GM11168 (cell line): ENCODE measurements at regions not wholly inside any gene's neighbourhood (a gene's known extent, or its start where the extent isn't known, plus 50 kb on each side); places are given as distances from the start of the nearest gene placed in this dataset.
"Not testable (repeated sequence)": the region's sequence is repeated elsewhere in the genome, so short reads cannot be mapped to it uniquely, and the experiment has no call there.

Experiments
- in situ Hi-C: fragments of 300-500 bp; cut with MboI; formaldehyde crosslinking; loops from one replicate; pipeline ENCODE4 v1.12.0; 2022; ENCODE audit warnings: low sequenced_read_pairs; ENCODE audit not compliant: unreplicated experiment

DNA sequence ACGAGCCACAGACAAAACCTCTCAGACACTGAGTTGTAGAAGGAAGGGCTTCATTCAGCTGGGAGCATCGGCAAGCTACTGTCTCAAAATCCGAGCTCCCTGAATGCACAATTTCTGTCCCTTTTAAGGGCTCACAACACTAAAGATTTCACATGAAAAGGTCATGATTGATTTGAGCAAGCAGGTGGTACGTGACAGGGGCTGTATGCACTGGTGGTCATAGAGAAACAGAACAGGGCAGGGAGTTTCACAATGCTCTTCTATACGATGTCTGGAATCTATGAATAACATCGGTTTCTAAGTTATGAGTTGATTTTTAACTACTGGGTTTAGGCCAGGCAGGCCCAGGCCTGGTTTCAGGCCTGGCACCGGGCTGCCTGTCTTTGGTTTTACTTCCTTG is 124.3 kb upstream of the CCNG1 start:
- in situ Hi-C loops = not testable (repeated sequence)

DNA sequence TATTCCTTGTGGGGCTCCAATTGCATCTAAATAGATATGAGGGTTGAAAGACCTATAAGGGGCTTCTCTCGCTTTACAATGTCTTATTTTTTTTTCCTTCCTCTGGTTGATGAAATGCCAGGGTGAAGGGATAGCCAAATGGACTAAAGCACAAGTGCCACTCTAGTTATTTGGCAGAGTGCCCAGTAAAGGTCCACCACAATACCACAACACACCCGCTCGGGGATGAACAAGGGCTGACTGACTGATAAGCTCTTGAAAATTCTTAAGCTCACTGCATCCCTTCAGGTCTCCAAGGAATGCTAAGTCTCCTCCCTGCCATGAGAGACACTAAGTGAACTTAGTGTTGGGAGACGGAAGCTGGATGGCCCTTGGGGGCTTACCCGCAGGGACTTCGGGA is 121.0 kb upstream of the CCNG1 start:
- in situ Hi-C loops = not testable (repeated sequence)

DNA sequence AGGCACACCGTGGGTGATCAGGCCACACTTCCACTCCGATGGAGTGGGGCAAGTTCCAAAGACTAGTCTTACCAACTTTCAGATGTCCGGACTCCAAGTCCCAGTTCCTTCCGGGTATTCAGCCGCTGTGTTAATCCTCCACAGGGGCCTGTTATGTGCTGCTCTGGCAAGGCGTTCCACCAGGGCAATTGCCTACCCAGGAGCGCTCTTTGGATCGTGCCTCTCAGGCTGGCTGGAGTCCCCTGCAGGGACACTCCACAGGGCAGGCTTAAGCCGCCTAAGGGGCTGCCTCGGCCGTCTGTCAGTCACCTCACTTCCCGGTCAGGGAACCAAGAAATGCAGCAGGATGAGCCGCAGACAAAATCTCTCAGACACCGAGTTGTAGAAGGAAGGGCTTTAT is 118.7 kb upstream of the CCNG1 start:
- in situ Hi-C loops = no loop called here

- in situ Hi-C loops = no loop called here
These were observed 115.9 kb upstream of the CCNG1 start for GRCh38 chr5:163321511-163321910.

DNA sequence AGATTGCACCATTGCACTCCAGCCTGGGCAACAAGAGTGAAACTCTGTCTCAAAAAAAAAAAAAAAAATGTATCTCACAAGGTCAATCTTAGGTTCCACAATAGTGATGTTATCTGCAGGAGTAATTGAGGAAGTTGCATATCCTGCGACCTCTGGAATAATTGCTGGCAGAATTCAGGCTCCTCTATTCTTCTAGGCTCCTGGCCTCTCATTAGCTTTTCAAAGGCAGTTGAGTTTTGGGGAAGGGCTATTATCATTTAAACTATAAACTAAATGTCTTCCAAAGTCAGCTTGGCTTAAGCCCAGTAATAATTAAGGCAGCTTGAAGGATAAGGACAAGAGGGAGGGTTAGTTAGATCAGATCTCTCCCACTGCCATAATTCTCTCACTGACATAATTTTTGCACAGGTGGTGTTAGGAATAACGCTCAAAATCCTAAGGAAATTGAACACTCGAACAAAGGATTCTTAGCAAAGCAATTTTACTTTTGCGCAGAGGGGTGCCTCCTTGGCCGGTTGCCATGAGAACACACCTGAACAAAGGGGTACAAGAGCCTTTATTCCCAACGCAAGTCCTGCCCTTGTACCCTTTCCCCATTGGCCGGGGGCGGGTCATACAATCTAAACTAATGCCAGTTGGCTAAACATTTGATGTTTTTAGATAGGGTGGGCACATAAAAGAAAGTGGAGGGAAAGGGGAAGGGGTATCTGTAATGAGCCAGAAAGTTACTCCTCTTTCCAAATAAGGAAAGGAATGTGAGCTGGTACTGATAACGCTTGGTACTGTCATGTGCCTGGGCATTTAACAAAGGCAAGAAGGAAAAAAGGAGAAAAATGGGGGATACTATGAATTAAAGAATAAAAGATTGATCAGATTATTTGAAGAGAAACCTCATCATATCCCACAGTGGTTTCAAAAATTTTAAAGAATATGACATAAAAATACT is 106.4 kb upstream of the CCNG1 start:
- in situ Hi-C loops = no loop called here

GRCh38 chr5:163336074-163336473 is 101.3 kb upstream of the CCNG1 start:
- in situ Hi-C loops = not testable (repeated sequence)

DNA sequence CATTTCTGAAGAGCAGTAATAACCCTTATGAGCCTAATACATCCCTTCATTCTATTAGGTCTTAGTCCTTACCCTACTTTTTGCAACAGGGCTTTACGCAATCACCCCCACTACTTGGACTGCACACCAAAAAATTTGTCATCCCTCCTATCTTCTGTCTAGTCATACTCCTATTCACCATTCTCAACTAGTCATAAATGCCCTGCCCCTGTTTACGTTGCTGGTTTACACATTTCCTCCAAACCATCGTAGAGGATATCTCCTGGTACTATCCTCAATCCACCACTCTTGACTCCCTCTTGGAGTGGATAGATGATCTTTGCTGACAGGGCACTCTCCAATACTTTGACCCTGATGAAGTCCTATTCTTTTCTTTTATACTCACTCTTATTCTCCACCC is 98.2 kb upstream of the CCNG1 start:
- in situ Hi-C loops = no loop called here

GRCh38 chr5:163340378-163340777 is 97.0 kb upstream of the CCNG1 start:
- in situ Hi-C loops = not testable (repeated sequence)

DNA sequence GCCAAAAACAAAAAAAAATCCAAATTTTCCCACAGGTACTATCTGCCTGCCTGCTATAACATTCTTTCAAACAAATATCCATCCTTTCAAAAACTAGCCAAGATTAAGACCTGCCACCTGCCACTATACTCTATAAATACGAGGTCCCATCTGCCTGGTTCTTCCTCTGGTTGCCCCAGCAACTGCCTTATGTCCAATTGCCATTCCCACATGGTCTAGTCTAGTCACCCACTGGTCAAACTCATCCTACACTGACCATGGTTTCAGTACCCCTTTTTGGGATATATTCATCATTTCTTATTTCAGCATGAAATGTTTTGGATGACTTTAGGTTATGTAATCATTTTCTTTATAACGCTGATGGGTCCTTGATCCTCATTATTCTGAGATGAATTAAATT is 95.1 kb upstream of the CCNG1 start:
- in situ Hi-C loops = no loop called here

GRCh38 chr5:163345216-163345615 is 92.2 kb upstream of the CCNG1 start:
- in situ Hi-C loops = no loop called here

GRCh38 chr5:163347671-163348070 is 89.7 kb upstream of the CCNG1 start:
- in situ Hi-C loops = no loop called here

GRCh38 chr5:163350083-163350482 is 87.3 kb upstream of the CCNG1 start:
- in situ Hi-C loops = no loop called here

DNA sequence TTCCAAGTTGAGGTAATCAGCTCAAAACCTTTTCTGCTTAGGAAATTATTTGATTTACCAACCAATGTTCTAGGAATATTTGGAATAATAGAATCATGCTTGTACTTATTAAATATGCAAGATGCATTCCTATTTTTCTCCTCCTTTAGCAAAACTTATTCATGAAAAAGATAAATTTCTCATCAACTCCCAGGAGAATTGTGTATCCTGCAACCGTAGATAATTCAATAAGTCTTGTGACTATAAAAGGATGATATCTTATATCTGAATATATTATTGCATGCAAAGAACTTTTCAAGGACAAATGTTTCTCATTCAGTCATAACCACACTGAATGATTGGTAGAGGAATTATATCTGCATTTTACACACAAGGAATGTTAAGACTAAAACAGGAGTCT is 84.9 kb upstream of the CCNG1 start:
- in situ Hi-C loops = no loop called here

DNA sequence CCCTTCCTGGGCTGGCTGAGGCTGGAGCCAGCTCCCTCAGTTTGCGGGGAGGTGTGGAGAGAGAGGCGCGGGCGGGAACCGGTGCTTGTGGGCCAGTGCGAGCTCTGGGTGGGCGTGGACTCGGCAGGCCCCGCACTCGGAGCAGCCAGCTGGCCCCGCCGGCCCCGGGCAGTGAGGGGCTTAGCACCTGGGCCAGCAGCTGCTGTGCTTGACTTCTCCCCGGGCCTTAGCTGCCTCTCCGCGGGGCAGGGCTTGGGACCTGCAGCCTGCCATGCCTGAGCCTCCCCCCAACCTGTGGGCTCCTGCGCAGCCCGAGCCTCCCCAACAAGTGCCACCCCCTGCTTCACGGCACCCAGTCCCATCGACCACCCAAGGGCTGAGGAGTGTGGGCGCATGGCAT is 81.6 kb upstream of the CCNG1 start:
- in situ Hi-C loops = not testable (repeated sequence)

- in situ Hi-C loops = no loop called here
These were observed 79.8 kb upstream of the CCNG1 start for GRCh38 chr5:163357636-163358035.

DNA sequence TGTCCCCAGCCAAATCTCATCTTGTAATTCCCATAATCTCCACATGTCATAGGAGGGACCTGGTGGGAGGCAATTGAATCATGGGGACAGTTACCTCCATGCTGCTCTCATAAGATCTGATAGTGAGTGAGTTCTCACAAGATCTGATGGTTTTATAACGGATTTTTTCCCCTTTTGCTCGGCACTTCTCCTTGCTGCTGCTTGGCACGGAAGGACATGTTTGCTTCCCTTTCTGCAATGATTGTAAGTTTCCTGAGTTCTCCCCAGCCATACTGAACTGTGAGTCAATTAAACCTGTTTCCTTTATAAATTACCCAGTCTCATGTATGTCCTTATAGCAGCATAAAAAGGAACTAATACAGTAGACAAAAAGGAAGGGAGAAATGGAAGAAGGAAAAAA is 76.7 kb upstream of the CCNG1 start:
- in situ Hi-C loops = no loop called here

DNA sequence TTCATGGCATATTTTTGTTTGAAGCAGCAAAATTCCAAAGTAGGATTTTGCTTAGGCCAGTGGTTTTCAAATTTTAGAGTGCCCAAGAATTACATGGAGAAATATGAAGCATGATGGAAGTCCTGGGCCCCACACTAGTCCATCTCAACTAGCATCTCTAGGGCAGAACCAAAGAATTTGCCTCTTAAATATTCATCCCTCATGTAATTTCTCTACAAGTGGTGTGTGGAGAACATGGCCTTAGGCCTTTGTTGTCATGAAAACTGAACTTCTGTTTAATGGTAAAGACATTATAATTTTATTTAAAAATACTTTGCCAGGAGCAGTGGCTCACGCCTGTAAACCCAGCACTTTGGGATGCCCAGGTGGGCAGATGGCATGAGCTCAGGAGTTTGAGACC is 75.9 kb upstream of the CCNG1 start:
- in situ Hi-C loops = no loop called here

DNA sequence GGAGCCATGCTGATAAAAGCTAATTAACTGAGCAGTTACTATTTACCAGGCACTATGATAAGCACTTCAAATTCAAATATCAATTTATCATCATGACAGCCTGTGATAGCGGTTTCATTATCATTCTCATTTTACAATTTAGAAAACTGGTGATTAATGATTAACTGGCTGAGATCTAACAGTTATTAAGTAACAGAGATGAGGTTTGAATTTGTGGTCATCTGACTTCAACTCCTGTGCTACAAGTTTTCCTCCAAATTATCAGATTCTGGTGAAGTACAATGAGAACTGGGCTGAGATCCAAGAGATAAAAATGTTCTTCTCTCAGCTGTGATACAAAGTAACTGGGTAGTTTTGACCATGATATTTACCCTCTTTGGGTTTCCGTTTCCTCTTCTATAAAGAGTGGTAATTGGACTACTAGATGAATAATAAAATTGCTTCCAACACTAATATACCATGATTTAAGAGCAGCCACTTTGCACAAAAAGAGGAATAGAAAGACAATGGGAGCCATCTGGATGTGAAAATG is 74.5 kb upstream of the CCNG1 start:
- in situ Hi-C loops = no loop called here

DNA sequence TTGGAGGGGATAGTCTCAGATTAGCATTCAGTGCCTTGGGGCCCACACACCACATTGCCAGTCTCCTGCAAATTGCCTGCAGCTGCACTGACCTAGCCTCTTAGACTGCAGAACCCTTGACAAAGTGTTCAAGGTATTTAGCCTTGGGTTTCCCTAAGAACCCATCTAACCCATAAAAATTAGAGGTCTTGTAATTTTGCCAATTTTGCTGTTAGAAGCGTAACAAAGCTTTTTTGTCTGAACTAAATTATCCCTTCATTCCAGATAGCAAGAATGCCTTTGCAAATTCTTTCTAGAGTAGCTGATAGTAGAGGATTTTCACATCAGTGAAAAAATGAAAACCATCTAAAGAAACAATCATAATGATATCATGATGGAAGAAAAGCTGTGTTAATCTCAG is 74.0 kb upstream of the CCNG1 start:
- in situ Hi-C loops = no loop called here

DNA sequence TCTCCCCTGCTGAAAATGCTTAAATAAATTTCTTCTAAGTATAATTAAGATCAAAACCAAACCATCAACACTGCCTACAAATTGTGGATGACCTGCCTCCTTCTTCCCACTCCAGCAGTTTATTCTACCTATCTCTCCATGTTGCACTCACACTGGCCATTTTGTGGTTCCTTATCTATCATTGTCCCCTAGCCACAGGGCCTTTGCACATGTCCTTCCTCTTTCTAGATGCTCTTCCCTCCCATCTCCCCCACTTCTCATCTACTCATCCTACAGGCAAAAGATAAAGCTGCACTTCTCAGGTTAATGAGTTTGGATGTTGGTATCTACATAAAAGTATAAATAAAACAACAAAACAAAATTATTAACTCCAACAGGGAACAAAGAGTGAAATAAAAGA is 70.6 kb upstream of the CCNG1 start:
- in situ Hi-C loops = no loop called here

DNA sequence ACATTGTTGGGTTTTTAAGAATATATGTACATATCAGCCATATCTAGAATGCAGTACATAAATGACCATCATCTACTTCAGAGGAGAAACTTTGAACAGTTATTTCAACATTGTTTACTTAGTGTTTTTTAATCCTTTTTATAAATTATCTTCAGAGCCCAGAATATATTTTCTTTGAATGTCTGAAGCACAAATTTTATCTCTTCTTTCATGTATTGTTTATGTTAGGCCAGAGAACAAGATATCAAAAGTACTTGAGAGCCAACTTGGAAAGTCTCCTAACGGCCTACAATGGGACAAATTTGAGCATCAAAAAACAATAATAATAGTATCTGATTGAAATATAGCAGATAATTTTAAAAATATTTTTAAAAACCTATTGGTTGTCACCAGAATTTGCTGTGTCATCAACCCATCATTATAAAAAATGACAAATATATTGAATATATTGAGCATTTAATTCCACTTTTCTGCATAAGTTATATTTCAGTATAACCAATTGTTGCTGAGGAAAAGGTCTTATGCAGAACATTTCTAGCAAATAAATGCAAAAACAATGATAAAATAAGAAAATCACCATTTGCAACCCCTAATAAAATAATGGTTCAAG is 67.5 kb upstream of the CCNG1 start:
- in situ Hi-C loops = no loop called here
